HG03025 (cell line): ENCODE measurements at regions not wholly inside any gene's neighbourhood (a gene's known extent, or its start where the extent isn't known, plus 50 kb on each side); places are given as distances from the start of the nearest gene placed in this dataset.

Experiments used
- ATAC-seq: cut with Tn5 transposase; IDR thresholded peaks from one replicate; pipeline ENCODE4 v1.9.1; 2021; ENCODE audit warnings: mild to moderate bottlenecking, moderate library complexity; ENCODE audit not compliant: unreplicated experiment, low FRiP score

DNA sequence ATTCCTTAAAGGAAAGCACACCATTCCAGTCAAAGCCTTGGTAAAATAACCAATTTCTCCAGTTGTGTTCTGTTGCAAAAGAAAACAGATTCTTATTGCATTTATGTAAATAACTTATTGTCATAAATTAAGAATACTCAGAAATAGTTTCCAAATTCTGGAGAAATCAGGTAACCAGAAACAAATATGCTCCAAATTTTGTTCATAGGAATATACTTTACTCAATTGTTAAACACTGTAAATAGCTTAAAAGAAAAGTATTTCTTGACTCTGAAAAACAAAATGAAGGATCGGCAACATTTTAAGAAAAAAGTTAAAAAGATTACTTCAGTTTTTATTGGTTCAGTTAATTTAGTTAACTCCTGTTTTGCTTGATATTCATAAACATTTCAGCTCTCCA, 67.1 kb upstream of the PIK3CG start:
- ATAC-seq, result no peak

DNA sequence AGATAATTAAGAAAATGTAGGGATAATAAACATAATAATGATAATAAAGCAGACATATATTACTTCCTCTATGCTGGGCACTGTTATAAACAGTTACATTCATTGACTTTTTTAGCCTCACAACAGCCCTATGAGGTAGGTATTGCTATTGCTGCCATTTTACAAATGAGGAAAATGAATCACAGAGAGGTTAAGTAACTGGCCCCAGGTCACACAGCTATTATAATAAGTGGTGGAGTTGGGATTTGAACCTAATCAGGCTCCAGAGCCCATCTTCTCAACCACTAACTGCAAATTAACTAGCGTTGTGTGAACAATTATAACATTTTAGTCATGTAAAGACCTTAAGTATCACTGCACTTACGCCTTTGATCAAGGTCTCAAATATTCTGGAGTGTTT, 62.5 kb upstream of the PIK3CG start:
- no peak for ATAC-seq

DNA sequence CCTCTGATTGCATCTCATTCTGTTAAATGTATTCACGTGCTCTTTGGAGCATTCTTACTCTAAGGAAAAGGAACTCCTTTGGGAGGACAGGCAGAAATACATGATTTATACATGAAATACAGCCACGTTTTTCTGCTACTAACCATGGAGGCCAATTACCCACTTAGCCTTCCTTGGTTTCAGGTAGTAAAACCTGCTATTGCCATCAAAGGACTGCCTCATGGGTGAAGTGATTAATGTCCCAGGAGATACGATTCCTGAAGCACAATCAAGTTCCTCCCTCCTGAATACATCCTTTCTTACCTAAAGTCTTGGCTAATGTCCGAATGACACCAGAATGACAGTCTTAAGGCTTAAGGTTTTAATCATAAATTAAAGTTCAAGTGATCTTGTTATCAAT, 58.5 kb upstream of the PIK3CG start:
- no peak for ATAC-seq

DNA sequence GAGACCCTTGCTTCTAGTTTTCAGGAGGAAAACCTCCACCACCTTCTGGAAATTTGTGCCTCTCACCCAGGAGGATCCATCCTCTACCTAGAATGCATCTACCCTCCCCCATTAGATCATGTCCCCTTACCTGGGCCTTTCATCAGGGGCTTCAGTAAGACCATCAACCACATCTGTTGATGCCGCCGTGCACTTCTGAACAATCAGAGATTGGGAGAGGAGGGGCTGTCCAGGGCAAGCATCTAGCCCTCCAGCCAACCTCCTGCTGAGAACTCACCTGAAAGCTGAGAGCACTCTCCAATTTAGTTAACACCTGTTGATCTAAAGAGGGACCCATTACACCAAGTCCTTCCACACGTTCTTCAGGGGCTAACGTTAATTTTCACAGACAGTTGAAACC, 57.6 kb upstream of the PIK3CG start:
- ATAC-seq, result no peak

- no peak for ATAC-seq
Measured at GRCh38 chr7:106808967-106809635, 56.0 kb upstream of the PIK3CG start.

GRCh38 chr7:106811472-106811871, 53.6 kb upstream of the PIK3CG start:
- no peak for ATAC-seq

DNA sequence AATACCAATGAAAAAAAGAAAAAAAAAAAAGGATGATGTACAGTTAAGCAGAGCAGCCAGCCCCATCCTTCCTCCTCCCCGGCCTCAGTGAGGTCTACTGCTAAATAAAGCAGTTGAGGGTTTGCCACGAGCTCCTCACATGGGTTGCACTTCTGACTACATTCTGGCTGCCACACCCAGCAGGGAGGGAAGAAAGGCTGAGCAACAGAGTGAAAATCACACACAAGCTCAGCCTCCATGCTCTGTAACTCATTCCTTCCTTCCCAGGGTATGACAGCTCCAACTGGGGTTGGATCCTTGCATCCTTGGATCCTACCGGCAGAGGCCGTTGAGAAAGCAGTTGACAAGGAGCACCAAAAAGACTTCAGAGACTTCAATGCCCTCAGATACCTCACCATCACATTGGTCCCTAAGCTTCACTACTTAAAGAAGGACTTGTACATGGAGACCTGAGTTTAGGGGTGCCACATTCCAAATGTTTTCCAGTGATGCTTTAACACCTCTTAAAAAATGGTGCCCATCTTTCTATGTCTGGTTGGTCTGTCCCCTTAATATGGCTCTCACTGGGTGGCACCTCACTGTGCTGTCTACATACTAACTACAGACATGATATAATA, 52.9 kb upstream of the PIK3CG start:
- no peak for ATAC-seq

- ATAC-seq, result no peak
Measured at GRCh38 chr7:106813705-106814305, 51.3 kb upstream of the PIK3CG start.

GRCh38 chr7:106814887-106815286, 50.2 kb upstream of the PIK3CG start:
- no peak for ATAC-seq
